SK-N-SH (cell line): ENCODE measurements at regions not wholly inside any gene's neighbourhood (a gene's known extent, or its start where the extent isn't known, plus 50 kb on each side); places are given as distances from the start of the nearest gene placed in this dataset.

Source experiments
- CTCF ChIP-seq: fragments of 200-600 bp; sonication (generic); IDR thresholded peaks from 2 replicates; pipeline ENCODE4 v1.6.1; 2017; ENCODE audit warnings: antibody characterized with exemption, mild to moderate bottlenecking, moderate library complexity
- FOXJ3 ChIP-seq: sonication (generic); formaldehyde crosslinking; IDR thresholded peaks from 2 replicates; pipeline ENCODE4 v1.5.1; 2020; ENCODE audit warnings: mild to moderate bottlenecking, missing genetic modification reagents
- RAD21 ChIP-seq: IDR thresholded peaks from 2 replicates; pipeline ENCODE4 v1.6.1; 2012; ENCODE audit warnings: mild to moderate bottlenecking, low read length
- YY1 ChIP-seq: IDR thresholded peaks from 2 replicates; pipeline ENCODE4 v1.4.0; 2012; ENCODE audit warnings: low read depth, mild to moderate bottlenecking

GRCh38 chr9:17894501-17895160, 315.8 kb downstream of the SH3GL2 start:
- TF ChIP-seq FOXJ3, result no peak
- no peak for TF ChIP-seq CTCF
- no peak for TF ChIP-seq RAD21
- TF ChIP-seq YY1, result no peak
